GM18517 (cell line): ENCODE measurements at regions not wholly inside any gene's neighbourhood (a gene's known extent, or its start where the extent isn't known, plus 50 kb on each side); places are given as distances from the start of the nearest gene placed in this dataset.

ENCODE experiments used
- ATAC-seq: cut with Tn5 transposase; IDR thresholded peaks from one replicate; pipeline ENCODE4 v1.9.1; 2021; ENCODE audit warnings: mild to moderate bottlenecking, moderate library complexity; ENCODE audit not compliant: unreplicated experiment

GRCh38 chr5:6868171-6868570 is 154.9 kb downstream of the TENT4A start:
- no peak for ATAC-seq

GRCh38 chr5:6868575-6869215 is 155.5 kb downstream of the TENT4A start:
- ATAC-seq, result no peak

DNA sequence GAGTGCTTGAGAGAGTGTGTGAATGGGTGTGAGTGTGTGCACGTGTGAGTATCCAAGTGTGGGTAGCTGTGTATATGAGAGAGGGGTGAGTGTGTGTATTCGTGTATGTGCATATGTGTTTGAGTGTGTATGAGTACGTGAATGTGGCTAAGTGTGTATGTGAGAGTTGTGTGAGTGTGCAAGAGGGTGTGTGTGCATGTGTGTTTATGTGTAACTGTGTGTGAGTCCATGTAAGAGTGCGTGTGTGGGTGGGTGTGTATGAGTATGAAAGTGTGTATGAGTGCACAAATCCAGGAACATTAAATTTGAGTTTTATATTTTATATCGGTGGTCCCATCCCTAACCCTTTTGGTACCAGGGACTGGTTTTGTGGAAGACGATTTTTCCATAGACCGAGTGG is 156.4 kb downstream of the TENT4A start:
- no peak for ATAC-seq

DNA sequence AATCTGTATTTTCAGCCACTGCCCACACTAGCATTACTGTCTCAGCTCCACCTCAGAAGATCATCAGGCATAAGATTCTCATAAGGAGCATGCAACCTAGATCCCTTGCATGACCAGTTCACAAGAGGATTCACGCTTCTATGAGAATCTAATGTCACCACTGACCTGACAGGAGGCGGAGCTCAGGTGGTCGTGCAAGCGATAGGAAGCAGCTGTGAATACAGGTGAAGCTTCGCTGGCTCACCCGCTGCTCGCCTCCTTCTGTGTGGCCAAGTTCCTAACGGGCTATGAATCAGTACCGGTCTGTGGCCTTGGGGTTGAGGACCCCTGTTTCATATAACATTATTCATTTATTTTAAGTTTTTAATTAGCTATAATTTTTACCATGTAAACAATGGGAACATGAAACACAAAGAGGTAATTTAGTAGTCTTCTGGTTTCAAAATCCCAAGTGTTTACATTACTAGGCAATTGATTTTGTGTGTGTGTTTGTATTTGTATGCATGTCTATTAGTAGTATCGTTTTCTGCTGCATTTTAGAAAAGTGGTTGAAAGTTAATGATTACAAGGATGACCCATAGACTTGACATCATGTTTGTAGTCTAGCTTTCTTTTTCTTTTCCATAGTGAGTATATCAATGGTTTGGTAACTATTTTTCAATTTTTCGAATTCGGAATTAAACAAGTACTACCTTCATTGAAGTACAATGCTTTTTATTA is 159.4 kb downstream of the TENT4A start:
- ATAC-seq, result no peak

- no peak for ATAC-seq
Measured at GRCh38 chr5:6873359-6873758, 160.1 kb downstream of the TENT4A start.

DNA sequence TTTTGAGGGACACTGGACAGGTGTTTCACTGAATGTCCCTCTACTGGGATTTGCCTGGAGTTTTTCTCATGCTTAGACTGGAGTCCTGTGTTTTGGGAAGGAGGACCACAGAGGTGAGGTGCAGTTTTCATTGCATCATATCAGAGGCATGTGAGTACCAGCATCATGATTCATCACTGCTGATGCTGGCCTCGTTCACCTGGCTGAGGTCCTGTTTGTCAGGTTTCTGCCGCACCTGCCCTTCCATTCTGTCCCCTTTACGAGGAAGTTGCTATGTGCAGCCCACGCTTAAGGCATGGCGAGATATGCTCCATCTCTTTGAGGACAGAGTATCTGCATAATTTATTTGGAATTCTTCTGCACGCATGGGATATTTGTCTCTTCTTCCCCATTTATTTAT is 162.1 kb downstream of the TENT4A start:
- ATAC-seq, result no peak

- no peak for ATAC-seq
Measured at GRCh38 chr5:6877986-6878828, 165.0 kb downstream of the TENT4A start.

DNA sequence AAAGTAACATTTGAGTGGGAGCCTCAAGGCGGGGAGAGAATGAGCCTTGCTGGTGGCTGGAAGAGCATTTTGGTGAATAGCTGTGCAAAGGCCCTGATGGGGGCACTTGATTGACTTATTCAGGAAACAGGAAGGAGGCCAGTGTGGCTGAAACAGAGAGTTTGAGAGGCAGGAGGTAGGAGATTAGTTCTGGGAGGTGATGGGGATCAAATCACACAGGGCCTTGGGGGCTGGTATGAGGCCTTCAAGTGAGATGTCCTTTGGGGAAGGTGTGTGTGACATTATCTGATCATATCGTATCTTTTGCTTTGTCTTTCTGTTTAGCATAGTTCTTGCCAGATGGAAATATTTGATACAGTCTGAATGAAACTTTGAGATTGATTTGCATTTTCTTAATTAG is 172.3 kb downstream of the TENT4A start:
- no peak for ATAC-seq

DNA sequence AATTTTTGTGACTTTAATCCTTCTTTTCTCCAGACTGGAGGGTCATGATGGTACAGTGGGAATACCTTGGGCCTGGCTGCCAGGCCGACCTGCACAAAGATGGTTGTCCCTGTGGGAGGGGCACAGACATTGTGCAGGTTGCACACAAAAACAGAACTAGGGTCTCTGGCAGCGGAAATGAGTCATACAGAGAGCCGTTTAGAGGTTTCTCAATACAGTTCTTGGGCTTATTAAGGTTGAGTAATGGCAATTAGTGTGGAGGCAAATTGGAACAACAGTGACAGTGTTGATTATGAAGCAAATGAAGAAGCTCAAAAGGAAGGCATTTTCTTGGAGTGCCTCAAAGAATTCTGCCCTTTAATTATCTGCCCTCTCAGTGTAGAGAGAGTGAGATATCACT is 173.6 kb downstream of the TENT4A start:
- ATAC-seq, result no peak

DNA sequence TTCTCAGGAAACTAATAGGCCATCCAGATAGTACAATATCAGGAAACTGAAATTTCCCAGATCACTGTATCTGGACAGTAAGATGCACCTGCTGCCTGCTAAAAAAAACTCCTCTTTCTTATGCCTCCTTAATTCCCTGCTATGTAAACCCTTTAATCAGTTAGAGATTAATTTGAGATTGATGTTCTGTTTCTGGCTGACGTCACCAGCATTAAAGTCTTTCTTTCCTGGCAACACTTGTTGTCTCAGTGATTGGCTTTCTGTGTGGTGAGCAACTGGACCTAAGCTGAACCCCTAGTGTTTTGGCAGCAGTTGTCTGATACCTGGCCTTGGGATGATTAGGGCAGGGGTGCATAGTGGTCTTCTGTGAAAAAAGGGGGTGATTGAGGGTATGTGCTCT is 175.8 kb downstream of the TENT4A start:
- no peak for ATAC-seq

DNA sequence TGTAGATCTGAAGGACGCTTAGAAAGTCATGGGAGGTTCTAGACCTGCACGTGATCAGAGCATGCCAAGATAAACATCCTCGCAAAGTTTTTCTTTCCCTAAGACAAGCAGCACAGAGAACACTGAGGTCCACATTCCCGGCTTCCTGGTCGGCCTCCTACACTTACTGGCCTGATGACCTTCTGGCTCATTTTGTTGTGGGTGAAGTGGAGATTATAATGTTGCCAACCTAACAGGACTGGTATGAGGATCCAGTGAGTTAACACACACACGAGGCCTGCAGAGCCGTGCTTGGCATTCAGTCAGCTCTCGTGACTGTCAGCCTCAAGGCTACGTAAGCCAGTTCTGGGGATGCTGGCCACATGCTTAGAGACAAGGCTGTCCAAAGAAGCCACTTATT is 186.0 kb downstream of the TENT4A start:
- ATAC-seq, result no peak

DNA sequence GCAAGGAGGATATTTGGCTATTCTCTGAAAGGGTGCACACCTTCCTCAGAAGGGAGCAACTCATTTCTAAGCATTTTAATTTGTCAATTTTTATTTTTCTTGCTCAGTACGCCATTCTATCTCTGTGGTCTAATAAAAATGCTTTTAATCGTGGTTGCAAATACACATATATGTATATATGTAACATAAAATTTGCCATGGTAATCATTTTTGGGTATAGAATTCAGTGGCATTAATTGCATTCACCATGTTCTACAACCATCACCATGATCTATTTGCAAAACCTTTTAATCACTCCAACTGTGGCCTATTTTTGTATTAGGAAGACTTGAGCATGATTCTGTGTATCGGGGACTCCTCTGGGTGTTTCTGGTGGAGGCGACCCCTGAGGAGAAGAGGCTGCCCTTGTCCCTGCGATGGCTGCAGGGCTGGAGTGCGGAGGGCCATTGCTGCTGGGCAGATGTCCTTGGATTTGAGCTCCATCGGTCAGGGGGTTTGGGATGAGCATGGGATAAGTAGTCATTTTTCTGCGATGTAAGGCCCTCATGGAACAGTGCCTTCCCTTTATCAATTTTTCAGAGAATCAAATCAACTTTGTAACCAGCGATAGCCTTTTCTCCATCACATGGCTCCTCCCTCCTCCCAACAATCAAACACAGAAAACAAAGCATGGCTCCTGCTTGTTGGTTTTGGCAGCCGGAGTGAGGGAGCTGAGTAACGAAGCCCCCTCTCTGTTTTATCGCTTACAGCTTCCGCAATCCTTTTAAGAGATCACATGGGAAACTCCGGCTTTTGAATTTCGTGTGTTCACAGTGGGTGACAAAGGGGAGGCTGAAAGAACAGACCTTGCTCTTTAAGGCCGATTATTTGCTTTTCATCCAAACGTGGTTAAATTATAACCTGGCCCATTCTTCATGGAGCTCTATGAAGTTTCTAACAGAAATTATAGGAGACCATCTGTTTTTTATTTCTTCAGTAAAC is 187.3 kb downstream of the TENT4A start:
- no peak for ATAC-seq

GRCh38 chr5:6902094-6902493 is 188.9 kb downstream of the TENT4A start:
- no peak for ATAC-seq

DNA sequence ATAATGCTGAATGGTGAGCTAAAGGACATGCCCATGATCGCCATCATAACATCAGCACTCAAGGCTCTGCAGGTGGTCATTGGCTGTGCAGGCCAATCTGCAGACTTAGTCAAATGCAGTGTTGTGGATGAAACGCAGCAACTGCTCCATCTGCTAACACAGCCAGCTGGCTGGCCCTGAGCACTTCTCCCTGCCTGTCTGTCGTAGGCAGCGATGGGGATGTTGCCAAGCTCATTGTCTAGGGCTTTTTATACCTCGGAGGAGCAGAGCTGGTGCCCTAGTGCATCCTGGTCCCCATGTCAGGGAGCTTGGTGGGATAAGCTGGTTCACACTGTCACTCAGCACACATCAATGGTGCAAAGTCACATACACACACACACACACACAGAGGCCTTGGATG is 189.4 kb downstream of the TENT4A start:
- no peak for ATAC-seq

GRCh38 chr5:6903934-6904333 is 190.7 kb downstream of the TENT4A start:
- ATAC-seq, result no peak

DNA sequence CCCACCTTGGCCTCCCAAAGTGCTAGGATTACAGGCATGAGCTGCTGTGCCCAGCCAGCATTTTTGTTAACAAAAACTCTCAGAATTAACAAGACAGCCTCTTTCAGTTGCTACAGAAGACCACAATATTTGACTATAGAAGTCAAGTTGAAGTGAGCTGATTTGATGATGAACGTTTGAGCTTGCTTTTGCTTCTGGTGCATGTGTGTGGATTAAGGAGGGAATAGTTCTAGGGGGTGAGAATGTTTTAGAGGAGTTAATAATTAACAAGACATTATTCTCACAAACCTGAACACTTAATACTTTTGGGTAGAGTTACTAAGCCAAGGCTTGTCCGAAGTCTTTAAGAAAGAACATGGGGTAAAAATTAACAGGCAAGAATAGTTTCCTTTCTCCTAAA is 191.6 kb downstream of the TENT4A start:
- no peak for ATAC-seq

DNA sequence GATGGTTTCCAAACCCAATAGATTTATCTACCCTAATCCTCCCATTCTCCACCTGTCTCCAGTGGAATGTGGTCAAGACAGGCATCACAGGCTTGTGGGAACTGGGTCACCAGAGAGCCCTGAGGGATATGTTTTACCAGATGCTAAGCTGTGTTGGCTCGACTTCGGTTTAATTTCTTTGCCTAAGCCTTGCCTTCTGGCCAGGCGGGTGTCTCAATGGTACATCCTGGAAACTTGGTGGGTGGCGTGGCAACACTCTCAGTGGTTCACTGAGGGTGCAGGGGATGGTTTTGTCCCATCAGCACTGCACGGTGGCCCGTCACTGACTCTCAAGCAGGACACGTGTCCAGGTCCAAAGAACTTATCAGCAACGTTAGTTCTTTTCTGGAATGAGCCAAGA is 192.2 kb downstream of the TENT4A start:
- ATAC-seq, result no peak

GRCh38 chr5:6905883-6906282 is 192.7 kb downstream of the TENT4A start:
- ATAC-seq, result no peak

DNA sequence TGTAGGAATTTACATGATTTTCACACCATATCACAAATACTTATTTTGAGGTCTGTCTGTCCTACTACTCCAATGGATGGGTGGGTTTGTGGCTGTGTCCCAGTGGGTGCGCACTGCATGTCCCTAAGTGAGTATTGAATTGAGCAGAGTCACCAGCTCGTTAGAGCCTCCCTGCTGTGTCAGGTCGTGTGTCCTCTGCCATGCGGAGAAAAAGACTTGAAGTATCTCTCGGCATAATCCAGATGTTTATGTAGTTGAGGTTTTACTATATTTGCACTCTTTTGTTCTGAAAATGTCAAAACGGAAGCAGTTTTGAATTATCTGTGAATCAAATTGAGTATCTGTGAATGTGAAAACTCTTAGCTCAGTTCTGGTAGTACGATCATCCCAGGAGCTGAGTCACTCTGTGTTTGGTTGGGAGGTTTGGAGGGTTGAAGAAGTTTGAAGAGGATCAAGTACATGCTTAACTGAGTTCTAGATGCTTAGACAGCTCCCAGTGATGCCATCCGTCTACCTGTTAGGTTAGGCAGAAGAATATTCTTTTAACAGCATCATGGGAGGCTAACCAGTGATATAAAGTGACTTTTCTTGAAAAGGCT is 194.2 kb downstream of the TENT4A start:
- no peak for ATAC-seq

- no peak for ATAC-seq
Measured at GRCh38 chr5:6909901-6910300, 196.7 kb downstream of the TENT4A start.
